ENCODE measurements at regions not wholly inside any gene's neighbourhood (a gene's known extent, or its start where the extent isn't known, plus 50 kb on each side); places are given as distances from the start of the nearest gene placed in this dataset.

- TF ChIP-seq CTCF (IDR thresholded peaks at IDR 0.05) = no peak
- TF ChIP-seq POLR2A (IDR thresholded peaks at IDR 0.05) = no peak
Measured at GRCh38 chr4:112823606-112824005, 186.7 kb downstream of the LARP7 start.

All from gastroesophageal sphincter (tissue), 3 donors.